Suprapubic skin (tissue), 4 donors: ENCODE measurements at regions not wholly inside any gene's neighbourhood (a gene's known extent, or its start where the extent isn't known, plus 50 kb on each side); places are given as distances from the start of the nearest gene placed in this dataset.

Experiments
- EP300 ChIP-seq: sonication (generic); formaldehyde crosslinking; IDR thresholded peaks from one replicate; pipeline ENCODE4 v1.6.1; 2017; ENCODE audit warnings: antibody characterized with exemption
- POLR2A ChIP-seq, 2 donors: fragments of 450-650 bp; IDR thresholded peaks; one replicate each; pipeline ENCODE4 v1.6.1; 2017; ENCODE audit warnings: antibody characterized with exemption in 2 of 2, mild to moderate bottlenecking in 2 of 2, moderate library complexity in 2 of 2
- POLR2AphosphoS5 ChIP-seq, 3 donors: sonication (generic); formaldehyde crosslinking; IDR thresholded peaks; one replicate each; pipeline ENCODE4 v1.6.1; 2017; ENCODE audit warnings: antibody characterized with exemption in 3 of 3
- TF ChIP-seq, protein P1 (sequence below), 2 donors: fragments of 200-600 bp in 1 of 2; fragments of 450-650 bp in 1 of 2; sonication (generic) in 1 of 2; IDR thresholded peaks; one replicate each; pipeline ENCODE4 v1.5.1; 2016 to 2019; ENCODE audit warnings: antibody characterized with exemption in 2 of 2, mild to moderate bottlenecking in 1 of 2, moderate library complexity in 1 of 2

DNA sequence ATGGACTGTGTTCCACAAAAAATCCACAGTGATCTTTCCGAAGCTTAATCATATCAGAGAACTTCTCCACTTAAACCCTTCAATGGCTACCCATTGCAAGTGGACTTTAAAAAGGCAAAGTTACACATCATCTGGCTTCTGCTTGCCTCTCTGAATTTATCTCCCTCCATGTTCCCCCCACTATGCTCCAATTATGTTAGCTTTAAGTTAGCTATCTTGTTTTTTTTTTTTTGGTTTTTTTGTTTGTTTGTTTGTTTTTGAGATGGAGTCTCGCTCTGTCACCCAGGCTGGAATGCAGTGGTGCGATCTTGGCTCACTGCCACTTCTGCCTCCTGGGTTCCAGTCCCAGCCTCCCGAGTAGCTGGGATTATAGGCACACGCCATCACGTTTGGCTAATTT lies 166.4 kb upstream of the ADGRL2 start:
- TF ChIP-seq POLR2A (IDR thresholded peaks at IDR 0.05), result no peak
- TF ChIP-seq, protein P1, sequence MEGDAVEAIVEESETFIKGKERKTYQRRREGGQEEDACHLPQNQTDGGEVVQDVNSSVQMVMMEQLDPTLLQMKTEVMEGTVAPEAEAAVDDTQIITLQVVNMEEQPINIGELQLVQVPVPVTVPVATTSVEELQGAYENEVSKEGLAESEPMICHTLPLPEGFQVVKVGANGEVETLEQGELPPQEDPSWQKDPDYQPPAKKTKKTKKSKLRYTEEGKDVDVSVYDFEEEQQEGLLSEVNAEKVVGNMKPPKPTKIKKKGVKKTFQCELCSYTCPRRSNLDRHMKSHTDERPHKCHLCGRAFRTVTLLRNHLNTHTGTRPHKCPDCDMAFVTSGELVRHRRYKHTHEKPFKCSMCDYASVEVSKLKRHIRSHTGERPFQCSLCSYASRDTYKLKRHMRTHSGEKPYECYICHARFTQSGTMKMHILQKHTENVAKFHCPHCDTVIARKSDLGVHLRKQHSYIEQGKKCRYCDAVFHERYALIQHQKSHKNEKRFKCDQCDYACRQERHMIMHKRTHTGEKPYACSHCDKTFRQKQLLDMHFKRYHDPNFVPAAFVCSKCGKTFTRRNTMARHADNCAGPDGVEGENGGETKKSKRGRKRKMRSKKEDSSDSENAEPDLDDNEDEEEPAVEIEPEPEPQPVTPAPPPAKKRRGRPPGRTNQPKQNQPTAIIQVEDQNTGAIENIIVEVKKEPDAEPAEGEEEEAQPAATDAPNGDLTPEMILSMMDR (IDR thresholded peaks at IDR 0.05), result no peak
- no peak for TF ChIP-seq POLR2AphosphoS5 (IDR thresholded peaks at IDR 0.05)
- no peak for TF ChIP-seq EP300
